GM12878 (cell line): ENCODE measurements at regions not wholly inside any gene's neighbourhood (a gene's known extent, or its start where the extent isn't known, plus 50 kb on each side); places are given as distances from the start of the nearest gene placed in this dataset.

Experiments used
- BCLAF1 ChIP-seq: fragments of 450-650 bp; IDR thresholded peaks from 2 replicates; pipeline ENCODE4 v1.6.1; 2017; ENCODE audit warnings: antibody characterized with exemption, mild to moderate bottlenecking, moderate library complexity
- CEBPZ ChIP-seq: fragments of 150-350 bp; IDR thresholded peaks from 2 replicates; pipeline ENCODE4 v1.6.1; 2016; ENCODE audit warnings: low read depth, low read length
- CREB1 ChIP-seq: IDR thresholded peaks from 2 replicates; pipeline ENCODE4 v1.6.1; 2012; ENCODE audit warnings: low read depth, mild to moderate bottlenecking, inconsistent platforms
- CTCF ChIP-seq, 3 experiments: IDR thresholded peaks in 2 of 3; conservative IDR thresholded peaks in 1 of 3; 2 replicates each; pipeline ENCODE4 v1.5.1; 2011; ENCODE audit warnings: low read depth in 3 of 3, low read length in 3 of 3, mild to moderate bottlenecking in 3 of 3, control low read depth in 2 of 3, moderate library complexity in 2 of 3, inconsistent platforms in 1 of 3, mixed read lengths in 1 of 3; ENCODE audit not compliant: control insufficient read depth in 2 of 3, insufficient read depth in 1 of 3; ENCODE audit errors: extremely low read depth in 1 of 3
- EGR1 ChIP-seq, 2 experiments: IDR thresholded peaks; 1 replicate in 1 of 2; 2 replicates in 1 of 2; pipeline ENCODE4 v1.6.1; 2011 to 2012; ENCODE audit warnings: low read depth in 2 of 2, low read length in 2 of 2, borderline replicate concordance in 1 of 2, mild to moderate bottlenecking in 1 of 2, moderate library complexity in 1 of 2
- MTA3 ChIP-seq: IDR thresholded peaks from 2 replicates; pipeline ENCODE4 v1.6.1; 2012; ENCODE audit warnings: low read length, inconsistent platforms, borderline replicate concordance
- ZNF217 ChIP-seq: fragments of 450-650 bp; IDR thresholded peaks from 2 replicates; pipeline ENCODE4 v1.6.1; 2017; ENCODE audit warnings: antibody characterized with exemption, mild to moderate bottlenecking

GRCh38 chr3:30498587-30498967 is 107.8 kb upstream of the TGFBR2 start:
- no peak for TF ChIP-seq CEBPZ
- TF ChIP-seq ZNF217: no peak
- TF ChIP-seq CTCF (IDR thresholded peaks at IDR 0.05 in 2 of 3, conservative IDR thresholded peaks at IDR 0.05 in 1 of 3; ENCODE audit: control insufficient read depth in 2 of 3, extremely low read depth in 1 of 3, insufficient read depth in 1 of 3, low read depth in 3 of 3, low read length in 3 of 3): no peak
- TF ChIP-seq CREB1: no peak
- no peak for TF ChIP-seq MTA3
- TF ChIP-seq EGR1 (IDR thresholded peaks at IDR 0.05; ENCODE audit: borderline replicate concordance in 1 of 2, low read depth in 2 of 2, low read length in 2 of 2): no peak
- no peak for TF ChIP-seq BCLAF1
